ENCODE measurements at regions not wholly inside any gene's neighbourhood (a gene's known extent, or its start where the extent isn't known, plus 50 kb on each side); places are given as distances from the start of the nearest gene placed in this dataset.

GRCh38 chr6:43910638-43911353 is 140.8 kb downstream of the VEGFA start (continued):
- TF ChIP-seq ZBTB5 (IDR thresholded peaks at IDR 0.05) = no peak
- peak; percentile 85 for TF ChIP-seq ESRRA (IDR thresholded peaks at IDR 0.05; ENCODE audit: borderline replicate concordance, low read depth)
- TF ChIP-seq DPF2 (IDR thresholded peaks at IDR 0.05) = peak; percentile 71; the same call in 1 of the 2 replicates
- peak; percentile 100 for TF ChIP-seq ATF4 (CRISPR knock-in tag; IDR thresholded peaks at IDR 0.05)
- TF ChIP-seq PREB (CRISPR knock-in tag; IDR thresholded peaks at IDR 0.05) = no peak
- TF ChIP-seq U2AF2 (optimal IDR thresholded peaks at IDR 0.05; ENCODE audit: low read depth, low read length) = no peak
- peak; percentile 44; the same call in 1 of the 2 replicates for TF ChIP-seq PML (IDR thresholded peaks at IDR 0.05; ENCODE audit: low read length)
- no peak for TF ChIP-seq CHD7 (IDR thresholded peaks at IDR 0.05; ENCODE audit: low read depth, low read length)
- TF ChIP-seq ZHX1 (conservative IDR thresholded peaks at IDR 0.05; ENCODE audit: low read length) = no peak

All from K562 (cell line).